HepG2 (cell line): ENCODE measurements at regions not wholly inside any gene's neighbourhood (a gene's known extent, or its start where the extent isn't known, plus 50 kb on each side); places are given as distances from the start of the nearest gene placed in this dataset.

Experiments used
- CBX1 ChIP-seq: IDR thresholded peaks from one replicate; pipeline ENCODE4 v1.6.1; 2016; ENCODE audit warnings: antibody characterized with exemption, low read depth
- CC2D1A ChIP-seq: sonication (generic); formaldehyde crosslinking; IDR thresholded peaks from 2 replicates; pipeline ENCODE4 v1.8.1; 2023; ENCODE audit warnings: mild to moderate bottlenecking, missing genetic modification reagents
- CEBPG ChIP-seq: IDR thresholded peaks from 2 replicates; pipeline ENCODE4 v1.6.1; 2016
- FOXK2 ChIP-seq: fragments of 450-650 bp; IDR thresholded peaks from 2 replicates; pipeline ENCODE4 v1.6.1; 2016
- GABPA ChIP-seq, 2 experiments: IDR thresholded peaks; 2 replicates each; pipeline ENCODE4 v1.6.1; 2011 to 2016; ENCODE audit warnings: low read depth in 2 of 2, low read length in 1 of 2, missing biosample characterization in 1 of 2, missing genetic modification characterization in 1 of 2
- HNF4G ChIP-seq, 2 experiments: sonication (generic) in 1 of 2; formaldehyde crosslinking in 1 of 2; IDR thresholded peaks; 2 replicates each; pipeline versions ENCODE4 v1.4.0 to v1.6.1; 2011 to 2020; ENCODE audit warnings: borderline replicate concordance in 2 of 2, low read depth in 2 of 2, mild to moderate bottlenecking in 2 of 2, low read length in 1 of 2, missing genetic modification reagents in 1 of 2, moderate library complexity in 1 of 2
- HOXA3 ChIP-seq: sonication (generic); formaldehyde crosslinking; IDR thresholded peaks from 2 replicates; pipeline ENCODE4 v1.5.0; 2020; ENCODE audit warnings: missing genetic modification reagents
- IRX3 ChIP-seq: sonication (generic); formaldehyde crosslinking; IDR thresholded peaks from 2 replicates; pipeline ENCODE4 v1.8.1; 2023; ENCODE audit warnings: mild to moderate bottlenecking, low read depth, missing genetic modification reagents, borderline replicate concordance
- JUND ChIP-seq: sonication (generic); formaldehyde crosslinking; IDR thresholded peaks from 2 replicates; pipeline ENCODE4 v1.8.0; 2022; ENCODE audit warnings: mild to moderate bottlenecking, missing genetic modification reagents
- MYNN ChIP-seq: sonication (generic); formaldehyde crosslinking; IDR thresholded peaks from 2 replicates; pipeline ENCODE4 v1.4.0; 2020; ENCODE audit warnings: mild to moderate bottlenecking, low read depth, missing genetic modification reagents
- PHF8 ChIP-seq: sonication (generic); formaldehyde crosslinking; IDR thresholded peaks from 2 replicates; pipeline ENCODE4 v1.5.0; 2020; ENCODE audit warnings: missing genetic modification reagents
- POGZ ChIP-seq: sonication (generic); formaldehyde crosslinking; IDR thresholded peaks from 2 replicates; pipeline ENCODE4 v1.4.0; 2020; ENCODE audit warnings: mild to moderate bottlenecking, missing genetic modification reagents
- RCOR2 ChIP-seq: IDR thresholded peaks from 2 replicates; pipeline ENCODE4 v1.6.1; 2016; ENCODE audit warnings: missing biosample characterization, missing genetic modification reagents
- UBTF ChIP-seq: sonication (generic); formaldehyde crosslinking; IDR thresholded peaks from 2 replicates; pipeline ENCODE4 v1.4.0; 2020; ENCODE audit warnings: mild to moderate bottlenecking, missing genetic modification reagents
- ZBTB1 ChIP-seq: sonication (generic); formaldehyde crosslinking; IDR thresholded peaks from 2 replicates; pipeline ENCODE4 v1.4.0; 2020; ENCODE audit warnings: missing genetic modification reagents, borderline replicate concordance
- ZMAT5 ChIP-seq: sonication (generic); formaldehyde crosslinking; IDR thresholded peaks from 2 replicates; pipeline ENCODE4 v1.5.0; 2020; ENCODE audit warnings: mild to moderate bottlenecking, low read depth, missing genetic modification reagents, borderline replicate concordance
- ZMYM2 ChIP-seq: sonication (generic); formaldehyde crosslinking; IDR thresholded peaks from 2 replicates; pipeline ENCODE4 v1.8.0; 2022; ENCODE audit warnings: mild to moderate bottlenecking, missing genetic modification reagents
- ZMYM3 ChIP-seq: sonication (generic); formaldehyde crosslinking; IDR thresholded peaks from 2 replicates; pipeline ENCODE4 v1.5.1; 2020; ENCODE audit warnings: mild to moderate bottlenecking, missing genetic modification reagents
- ZNF160 ChIP-seq: sonication (generic); formaldehyde crosslinking; IDR thresholded peaks from 2 replicates; pipeline ENCODE4 v1.8.0; 2022; ENCODE audit warnings: mild to moderate bottlenecking, inconsistent platforms, missing genetic modification reagents
- ZNF234 ChIP-seq: sonication (generic); formaldehyde crosslinking; conservative IDR thresholded peaks from 2 replicates; pipeline ENCODE4 v1.5.1; 2020; ENCODE audit warnings: mild to moderate bottlenecking, missing genetic modification reagents
- ZNF260 ChIP-seq: sonication (generic); formaldehyde crosslinking; IDR thresholded peaks from 2 replicates; pipeline ENCODE4 v1.4.0; 2020; ENCODE audit warnings: missing genetic modification reagents, low read depth, mild to moderate bottlenecking, borderline replicate concordance
- ZNF570 ChIP-seq: sonication (generic); formaldehyde crosslinking; IDR thresholded peaks from 2 replicates; pipeline ENCODE4 v1.4.0; 2020; ENCODE audit warnings: mild to moderate bottlenecking, missing genetic modification reagents, borderline replicate concordance
- ZNF768 ChIP-seq: sonication (generic); formaldehyde crosslinking; IDR thresholded peaks from 2 replicates; pipeline ENCODE4 v1.4.0; 2020; ENCODE audit warnings: missing genetic modification reagents
- ZSCAN21 ChIP-seq: sonication (generic); formaldehyde crosslinking; IDR thresholded peaks from 2 replicates; pipeline ENCODE4 v1.8.0; 2022; ENCODE audit warnings: mild to moderate bottlenecking, missing genetic modification reagents, moderate library complexity, borderline replicate concordance
- TF ChIP-seq, protein P1 (sequence below): sonication (generic); formaldehyde crosslinking; IDR thresholded peaks from 2 replicates; pipeline ENCODE4 v1.4.0; 2020; ENCODE audit warnings: missing genetic modification reagents
- TF ChIP-seq, protein P2 (sequence below): sonication (generic); formaldehyde crosslinking; IDR thresholded peaks from 2 replicates; pipeline ENCODE4 v1.5.1; 2020; ENCODE audit warnings: mild to moderate bottlenecking, moderate library complexity, missing genetic modification reagents

DNA sequence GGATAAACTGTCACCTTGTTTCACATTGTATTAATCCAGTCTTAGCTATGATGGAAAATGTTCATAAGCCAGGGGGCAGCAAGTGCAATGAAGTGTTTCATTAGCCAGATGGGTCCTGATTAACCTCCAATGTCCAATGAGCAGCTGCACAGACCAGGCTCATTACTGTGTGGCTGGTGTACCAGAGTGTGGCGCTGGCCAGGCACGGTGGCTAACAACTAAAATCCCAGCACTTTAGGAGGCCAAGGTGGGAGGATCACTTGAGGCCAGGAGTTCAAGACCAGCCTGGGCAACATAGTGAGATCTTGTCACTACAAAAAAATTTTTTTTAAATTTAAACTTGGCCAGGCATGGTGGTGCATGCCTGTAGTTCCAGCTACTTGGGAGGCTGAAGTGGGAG lies 201.7 kb upstream of the FOXQ1 start (continued):
- TF ChIP-seq FOXK2 = no peak
- peak; percentile 31; the same call in 1 of the 2 replicates for TF ChIP-seq CEBPG (CRISPR knock-in tag)
- TF ChIP-seq UBTF = no peak
- peak; percentile 73; the same call in 1 of the 2 replicates for TF ChIP-seq ZSCAN21 (CRISPR knock-in tag)
- no peak for TF ChIP-seq ZNF260
- TF ChIP-seq ZMYM2 = peak; percentile 93
- no peak for TF ChIP-seq MYNN (CRISPR knock-in tag)
- TF ChIP-seq POGZ (CRISPR knock-in tag) = 0 out of 2 replicates have a peak, but pooled peaks have one; percentile 35
- TF ChIP-seq, protein P1, sequence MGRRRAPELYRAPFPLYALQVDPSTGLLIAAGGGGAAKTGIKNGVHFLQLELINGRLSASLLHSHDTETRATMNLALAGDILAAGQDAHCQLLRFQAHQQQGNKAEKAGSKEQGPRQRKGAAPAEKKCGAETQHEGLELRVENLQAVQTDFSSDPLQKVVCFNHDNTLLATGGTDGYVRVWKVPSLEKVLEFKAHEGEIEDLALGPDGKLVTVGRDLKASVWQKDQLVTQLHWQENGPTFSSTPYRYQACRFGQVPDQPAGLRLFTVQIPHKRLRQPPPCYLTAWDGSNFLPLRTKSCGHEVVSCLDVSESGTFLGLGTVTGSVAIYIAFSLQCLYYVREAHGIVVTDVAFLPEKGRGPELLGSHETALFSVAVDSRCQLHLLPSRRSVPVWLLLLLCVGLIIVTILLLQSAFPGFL (CRISPR knock-in tag) = no peak
- TF ChIP-seq ZMAT5 (CRISPR knock-in tag) = no peak
- 0 out of 2 replicates have a peak, but pooled peaks have one; percentile 32 for TF ChIP-seq ZNF768 (CRISPR knock-in tag)
- peak; percentile 76 for TF ChIP-seq ZMYM3 (CRISPR knock-in tag)
- no peak for TF ChIP-seq IRX3 (CRISPR knock-in tag)
- no peak for TF ChIP-seq PHF8
- no peak for TF ChIP-seq ZNF234 (CRISPR knock-in tag)
- TF ChIP-seq, protein P2, sequence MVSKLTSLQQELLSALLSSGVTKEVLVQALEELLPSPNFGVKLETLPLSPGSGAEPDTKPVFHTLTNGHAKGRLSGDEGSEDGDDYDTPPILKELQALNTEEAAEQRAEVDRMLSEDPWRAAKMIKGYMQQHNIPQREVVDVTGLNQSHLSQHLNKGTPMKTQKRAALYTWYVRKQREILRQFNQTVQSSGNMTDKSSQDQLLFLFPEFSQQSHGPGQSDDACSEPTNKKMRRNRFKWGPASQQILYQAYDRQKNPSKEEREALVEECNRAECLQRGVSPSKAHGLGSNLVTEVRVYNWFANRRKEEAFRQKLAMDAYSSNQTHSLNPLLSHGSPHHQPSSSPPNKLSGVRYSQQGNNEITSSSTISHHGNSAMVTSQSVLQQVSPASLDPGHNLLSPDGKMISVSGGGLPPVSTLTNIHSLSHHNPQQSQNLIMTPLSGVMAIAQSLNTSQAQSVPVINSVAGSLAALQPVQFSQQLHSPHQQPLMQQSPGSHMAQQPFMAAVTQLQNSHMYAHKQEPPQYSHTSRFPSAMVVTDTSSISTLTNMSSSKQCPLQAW (CRISPR knock-in tag) = peak; percentile 34; the same call in 1 of the 2 replicates
- no peak for TF ChIP-seq ZNF160 (CRISPR knock-in tag)
- no peak for TF ChIP-seq HNF4G (IDR thresholded peaks at IDR 0.05; ENCODE audit: borderline replicate concordance, low read depth, low read length)
- TF ChIP-seq HNF4G (CRISPR knock-in tag; IDR thresholded peaks at IDR 0.05; ENCODE audit: borderline replicate concordance, low read depth) = no peak
- no peak for TF ChIP-seq CBX1
- no peak for TF ChIP-seq ZBTB1 (CRISPR knock-in tag)
- TF ChIP-seq GABPA (IDR thresholded peaks at IDR 0.05; ENCODE audit: low read depth, low read length) = no peak
- no peak for TF ChIP-seq GABPA (CRISPR knock-in tag; IDR thresholded peaks at IDR 0.05; ENCODE audit: low read depth)
- TF ChIP-seq ZNF570 = no peak
- TF ChIP-seq HOXA3 = no peak
- TF ChIP-seq RCOR2 (CRISPR knock-in tag) = 0 out of 2 replicates have a peak, but pooled peaks have one; percentile 20
- no peak for TF ChIP-seq JUND (CRISPR knock-in tag)
- no peak for TF ChIP-seq CC2D1A (CRISPR knock-in tag)
